ENCODE measurements at regions not wholly inside any gene's neighbourhood (a gene's known extent, or its start where the extent isn't known, plus 50 kb on each side); places are given as distances from the start of the nearest gene placed in this dataset.

- TF ChIP-seq GATA2 (IDR thresholded peaks at IDR 0.05; ENCODE audit: insufficient read depth, insufficient read length, low read depth, low read length) (no peak), CTCF (IDR thresholded peaks at IDR 0.05; ENCODE audit: extremely low read depth in 1 of 2, insufficient read depth in 1 of 2, low read depth in 1 of 2, low read length in 2 of 2) (no peak), EZH2 (IDR thresholded peaks at IDR 0.05; ENCODE audit: borderline replicate concordance, low read depth, low read length, severe bottlenecking) (no peak), POLR2A (IDR thresholded peaks at IDR 0.05; ENCODE audit: low read depth, low read length) (no peak), MAX (IDR thresholded peaks at IDR 0.05; ENCODE audit: insufficient read depth, insufficient read length) (no peak), JUN (IDR thresholded peaks at IDR 0.05; ENCODE audit: borderline replicate concordance, insufficient read depth, insufficient read length, low read depth) (no peak), POLR2AphosphoS5 (IDR thresholded peaks at IDR 0.05; ENCODE audit: insufficient read depth, low read depth, low read length) (no peak)
Measured at GRCh38 chr10:62613424-62613823, 191.1 kb upstream of the ADO start.
